ENCODE measurements at regions not wholly inside any gene's neighbourhood (a gene's known extent, or its start where the extent isn't known, plus 50 kb on each side); places are given as distances from the start of the nearest gene placed in this dataset.

- no peak overlapping the region for H3K27ac ChIP-seq (ENCODE audit: low read depth, low read length)
Measured at GRCh38 chr11:104275992-104276391, 112.0 kb upstream of the PDGFD start.

GRCh38 chr11:104260456-104260855 lies 96.5 kb upstream of the PDGFD start:
- H3K27me3 ChIP-seq (ENCODE audit: control insufficient read depth in 1 of 2, insufficient read depth in 2 of 2, low read length in 2 of 2), result no peaks in the 10 kb centered on the region
- no peaks in the 10 kb centered on the region for H3K36me3 ChIP-seq (ENCODE audit: insufficient read depth, low read length)
- no peak overlapping the region for H3K27ac ChIP-seq (ENCODE audit: low read depth, low read length)
- H3K4me3 ChIP-seq (ENCODE audit: low read depth in 1 of 2, low read length in 2 of 2), result no peak overlapping the region
- H3K4me1 ChIP-seq (ENCODE audit: insufficient read depth, low read length), result no peaks in the 10 kb centered on the region
- no peaks in the 10 kb centered on the region for H3K9me3 ChIP-seq (ENCODE audit: low read length)
- H3K9ac ChIP-seq (ENCODE audit: low read length), result no peak overlapping the region

More at GRCh38 chr11:104275992-104276391, 112.0 kb upstream of the PDGFD start:
- no peak overlapping the region for H3K4me3 ChIP-seq (ENCODE audit: low read depth in 1 of 2, low read length in 2 of 2)
- H3K9ac ChIP-seq (ENCODE audit: low read length), result no peak overlapping the region
- H3K36me3 ChIP-seq (ENCODE audit: insufficient read depth, low read length), result no peaks in the 10 kb centered on the region
- H3K27me3 ChIP-seq (ENCODE audit: control insufficient read depth in 1 of 2, insufficient read depth in 2 of 2, low read length in 2 of 2), result no peaks in the 10 kb centered on the region
- H3K9me3 ChIP-seq (ENCODE audit: low read length), result no peaks in the 10 kb centered on the region
- H3K4me1 ChIP-seq (ENCODE audit: insufficient read depth, low read length), result no peaks in the 10 kb centered on the region

GRCh38 chr11:104259121-104259610 lies 95.2 kb upstream of the PDGFD start:
- Histone ChIP-seq H3K9ac (ENCODE audit: low read length) (no peak overlapping the region), H3K4me3 (ENCODE audit: low read depth in 1 of 2, low read length in 2 of 2) (no peak overlapping the region), H3K27me3 (ENCODE audit: control insufficient read depth in 1 of 2, insufficient read depth in 2 of 2, low read length in 2 of 2) (no peaks in the 10 kb centered on the region), H3K27ac (ENCODE audit: low read depth, low read length) (no peak overlapping the region), H3K4me1 (ENCODE audit: insufficient read depth, low read length) (no peaks in the 10 kb centered on the region), H3K9me3 (ENCODE audit: low read length) (no peaks in the 10 kb centered on the region), H3K36me3 (ENCODE audit: insufficient read depth, low read length) (no peaks in the 10 kb centered on the region)

- Histone ChIP-seq H3K36me3 (ENCODE audit: insufficient read depth, low read length) (no peaks in the 10 kb centered on the region), H3K27ac (ENCODE audit: low read depth, low read length) (no peak overlapping the region), H3K27me3 (ENCODE audit: control insufficient read depth in 1 of 2, insufficient read depth in 2 of 2, low read length in 2 of 2) (no peaks in the 10 kb centered on the region), H3K4me3 (ENCODE audit: low read depth in 1 of 2, low read length in 2 of 2) (no peak overlapping the region), H3K9ac (ENCODE audit: low read length) (no peak overlapping the region), H3K4me1 (ENCODE audit: insufficient read depth, low read length) (no peaks in the 10 kb centered on the region), H3K9me3 (ENCODE audit: low read length) (no peaks in the 10 kb centered on the region)
Measured at GRCh38 chr11:104256525-104256924, 92.6 kb upstream of the PDGFD start.

GRCh38 chr11:104254347-104254746 lies 90.4 kb upstream of the PDGFD start:
- H3K27me3 ChIP-seq (ENCODE audit: control insufficient read depth in 1 of 2, insufficient read depth in 2 of 2, low read length in 2 of 2), result no peaks in the 10 kb centered on the region

GRCh38 chr11:104246590-104246989 lies 82.6 kb upstream of the PDGFD start:
- no peak overlapping the region for H3K27ac ChIP-seq (ENCODE audit: low read depth, low read length)
- no peaks in the 10 kb centered on the region for H3K36me3 ChIP-seq (ENCODE audit: insufficient read depth, low read length)
- H3K9ac ChIP-seq (ENCODE audit: low read length), result no peak overlapping the region
- no peaks in the 10 kb centered on the region for H3K27me3 ChIP-seq (ENCODE audit: control insufficient read depth in 1 of 2, insufficient read depth in 2 of 2, low read length in 2 of 2)
- no peaks in the 10 kb centered on the region for H3K4me1 ChIP-seq (ENCODE audit: insufficient read depth, low read length)
- H3K9me3 ChIP-seq (ENCODE audit: low read length), result no peaks in the 10 kb centered on the region
- no peak overlapping the region for H3K4me3 ChIP-seq (ENCODE audit: low read depth in 1 of 2, low read length in 2 of 2)

More at GRCh38 chr11:104254347-104254746, 90.4 kb upstream of the PDGFD start:
- Histone ChIP-seq H3K4me3 (ENCODE audit: low read depth in 1 of 2, low read length in 2 of 2) (no peak overlapping the region), H3K9ac (ENCODE audit: low read length) (no peak overlapping the region), H3K4me1 (ENCODE audit: insufficient read depth, low read length) (no peaks in the 10 kb centered on the region), H3K36me3 (ENCODE audit: insufficient read depth, low read length) (no peaks in the 10 kb centered on the region), H3K9me3 (ENCODE audit: low read length) (no peaks in the 10 kb centered on the region), H3K27ac (ENCODE audit: low read depth, low read length) (no peak overlapping the region)

GRCh38 chr11:104238916-104239315 lies 75.0 kb upstream of the PDGFD start:
- H3K27me3 ChIP-seq (ENCODE audit: control insufficient read depth in 1 of 2, insufficient read depth in 2 of 2, low read length in 2 of 2), result no peaks in the 10 kb centered on the region
- no peaks in the 10 kb centered on the region for H3K4me1 ChIP-seq (ENCODE audit: insufficient read depth, low read length)
- H3K4me3 ChIP-seq (ENCODE audit: low read depth in 1 of 2, low read length in 2 of 2), result no peak overlapping the region
- H3K9me3 ChIP-seq (ENCODE audit: low read length), result no peaks in the 10 kb centered on the region
- no peak overlapping the region for H3K27ac ChIP-seq (ENCODE audit: low read depth, low read length)
- no peak overlapping the region for H3K9ac ChIP-seq (ENCODE audit: low read length)
- H3K36me3 ChIP-seq (ENCODE audit: insufficient read depth, low read length), result no peaks in the 10 kb centered on the region

- no peak overlapping the region for H3K27ac ChIP-seq (ENCODE audit: low read depth, low read length)
- no peaks in the 10 kb centered on the region for H3K9me3 ChIP-seq (ENCODE audit: low read length)
- H3K27me3 ChIP-seq (ENCODE audit: control insufficient read depth in 1 of 2, insufficient read depth in 2 of 2, low read length in 2 of 2), result no peaks in the 10 kb centered on the region
- no peak overlapping the region for H3K4me3 ChIP-seq (ENCODE audit: low read depth in 1 of 2, low read length in 2 of 2)
- H3K36me3 ChIP-seq (ENCODE audit: insufficient read depth, low read length), result no peaks in the 10 kb centered on the region
- no peaks in the 10 kb centered on the region for H3K4me1 ChIP-seq (ENCODE audit: insufficient read depth, low read length)
- no peak overlapping the region for H3K9ac ChIP-seq (ENCODE audit: low read length)
Measured at GRCh38 chr11:104225047-104225446, 61.1 kb upstream of the PDGFD start.

- no peaks in the 10 kb centered on the region for H3K4me1 ChIP-seq (ENCODE audit: insufficient read depth, low read length)
Measured at GRCh38 chr11:104222464-104222863, 58.5 kb upstream of the PDGFD start.

GRCh38 chr11:104221455-104221854 lies 57.5 kb upstream of the PDGFD start:
- Histone ChIP-seq H3K27me3 (ENCODE audit: control insufficient read depth in 1 of 2, insufficient read depth in 2 of 2, low read length in 2 of 2) (no peaks in the 10 kb centered on the region), H3K4me1 (ENCODE audit: insufficient read depth, low read length) (no peaks in the 10 kb centered on the region), H3K4me3 (ENCODE audit: low read depth in 1 of 2, low read length in 2 of 2) (no peak overlapping the region), H3K27ac (ENCODE audit: low read depth, low read length) (no peak overlapping the region), H3K36me3 (ENCODE audit: insufficient read depth, low read length) (no peaks in the 10 kb centered on the region), H3K9ac (ENCODE audit: low read length) (no peak overlapping the region), H3K9me3 (ENCODE audit: low read length) (no peaks in the 10 kb centered on the region)

More at GRCh38 chr11:104222464-104222863, 58.5 kb upstream of the PDGFD start:
- no peak overlapping the region for H3K4me3 ChIP-seq (ENCODE audit: low read depth in 1 of 2, low read length in 2 of 2)
- H3K9me3 ChIP-seq (ENCODE audit: low read length), result no peaks in the 10 kb centered on the region
- no peaks in the 10 kb centered on the region for H3K27me3 ChIP-seq (ENCODE audit: control insufficient read depth in 1 of 2, insufficient read depth in 2 of 2, low read length in 2 of 2)
- H3K9ac ChIP-seq (ENCODE audit: low read length), result no peak overlapping the region
- no peak overlapping the region for H3K27ac ChIP-seq (ENCODE audit: low read depth, low read length)
- H3K36me3 ChIP-seq (ENCODE audit: insufficient read depth, low read length), result no peaks in the 10 kb centered on the region

- H3K27ac ChIP-seq (ENCODE audit: low read depth, low read length), result no peak overlapping the region
- H3K36me3 ChIP-seq (ENCODE audit: insufficient read depth, low read length), result no peaks in the 10 kb centered on the region
- no peaks in the 10 kb centered on the region for H3K9me3 ChIP-seq (ENCODE audit: low read length)
- no peaks in the 10 kb centered on the region for H3K27me3 ChIP-seq (ENCODE audit: control insufficient read depth in 1 of 2, insufficient read depth in 2 of 2, low read length in 2 of 2)
- H3K4me3 ChIP-seq (ENCODE audit: low read depth in 1 of 2, low read length in 2 of 2), result no peak overlapping the region
- no peaks in the 10 kb centered on the region for H3K4me1 ChIP-seq (ENCODE audit: insufficient read depth, low read length)
- H3K9ac ChIP-seq (ENCODE audit: low read length), result no peak overlapping the region
Measured at GRCh38 chr11:104219096-104219495, 55.1 kb upstream of the PDGFD start.

- Histone ChIP-seq H3K27me3 (ENCODE audit: control insufficient read depth in 1 of 2, insufficient read depth in 2 of 2, low read length in 2 of 2) (no peaks in the 10 kb centered on the region), H3K9ac (ENCODE audit: low read length) (no peak overlapping the region), H3K9me3 (ENCODE audit: low read length) (no peaks in the 10 kb centered on the region), H3K4me1 (ENCODE audit: insufficient read depth, low read length) (no peaks in the 10 kb centered on the region), H3K36me3 (ENCODE audit: insufficient read depth, low read length) (no peaks in the 10 kb centered on the region), H3K4me3 (ENCODE audit: low read depth in 1 of 2, low read length in 2 of 2) (no peak overlapping the region), H3K27ac (ENCODE audit: low read depth, low read length) (no peak overlapping the region)
Measured at GRCh38 chr11:104214517-104214916, 50.6 kb upstream of the PDGFD start.

All from muscle layer of colon (tissue), 2 donors.